HG03460 (cell line): ENCODE measurements at regions not wholly inside any gene's neighbourhood (a gene's known extent, or its start where the extent isn't known, plus 50 kb on each side); places are given as distances from the start of the nearest gene placed in this dataset.
"Not testable (repeated sequence)": the region's sequence is repeated elsewhere in the genome, so short reads cannot be mapped to it uniquely, and the experiment has no call there.

Source experiments
- ATAC-seq: cut with Tn5 transposase; IDR thresholded peaks from one replicate; pipeline ENCODE4 v1.9.1; 2021; ENCODE audit not compliant: unreplicated experiment

DNA sequence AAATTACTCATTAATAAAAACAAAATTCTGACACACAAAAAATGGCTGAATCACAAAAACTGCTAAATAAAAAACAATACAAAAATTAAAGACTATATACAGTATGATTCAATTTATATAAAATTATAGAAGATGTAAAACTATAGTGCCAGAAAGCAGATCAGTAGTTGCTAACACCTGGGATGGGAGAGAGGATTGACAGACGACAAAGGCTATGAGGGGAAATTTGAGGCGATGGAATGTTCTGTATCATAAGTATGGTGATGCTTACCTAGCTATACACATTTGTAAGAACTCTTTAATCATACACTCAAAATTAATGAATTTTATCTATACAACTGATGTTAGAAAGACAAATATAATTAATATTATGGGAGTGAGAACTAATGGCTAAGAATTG is 247.9 kb upstream of the GJE1 start:
- ATAC-seq = no peak

DNA sequence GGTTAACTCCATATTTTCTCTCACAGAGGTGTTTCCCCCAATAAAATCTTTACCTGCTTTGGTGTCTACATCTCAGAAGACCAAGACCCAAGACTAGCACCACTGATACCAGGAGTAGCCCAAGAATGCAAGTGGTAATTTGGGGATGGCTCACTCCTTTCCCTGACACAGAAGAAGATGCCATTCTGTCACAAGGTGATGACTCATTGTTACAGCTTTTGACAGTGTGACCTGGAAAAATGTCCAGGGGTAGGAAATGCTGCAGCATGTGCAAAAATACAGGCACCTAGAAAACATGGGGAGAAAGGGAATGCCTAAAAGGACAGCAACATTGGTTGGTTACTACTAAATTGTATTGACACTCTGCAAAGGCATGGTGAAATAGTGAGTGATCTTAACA is 254.0 kb upstream of the GJE1 start:
- ATAC-seq = no peak

DNA sequence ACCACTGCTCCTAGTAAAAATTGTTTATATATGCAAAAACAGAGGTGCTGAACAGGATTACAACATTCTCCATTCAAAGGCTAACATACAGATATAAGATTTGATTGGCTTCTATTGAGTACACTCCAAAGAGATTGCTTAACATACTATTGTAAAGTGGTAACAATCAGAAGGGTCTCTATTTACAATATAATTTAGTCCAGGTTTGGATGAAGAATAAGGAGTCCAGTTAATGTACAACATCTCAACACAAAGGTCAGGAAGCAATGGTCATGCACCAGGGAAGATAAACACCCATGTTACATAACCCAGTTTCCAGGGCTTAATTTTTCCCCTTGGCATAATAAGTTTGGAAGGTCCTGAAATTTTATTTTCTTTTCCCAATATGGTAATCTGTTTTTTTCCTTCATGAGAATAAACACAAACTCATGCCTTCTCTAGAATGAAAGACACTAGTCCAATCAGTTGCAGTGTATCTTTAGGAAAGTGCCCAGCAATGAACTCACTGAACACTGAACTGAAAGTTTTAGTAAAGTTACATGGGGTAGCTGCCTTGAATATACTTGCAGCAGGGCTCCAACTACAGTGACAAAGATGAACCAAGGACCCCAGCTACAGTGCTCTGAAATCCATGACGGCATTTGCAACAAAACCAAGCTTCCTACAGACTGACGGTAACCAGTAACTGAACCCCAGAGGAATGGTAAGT is 255.3 kb upstream of the GJE1 start:
- no peak for ATAC-seq

DNA sequence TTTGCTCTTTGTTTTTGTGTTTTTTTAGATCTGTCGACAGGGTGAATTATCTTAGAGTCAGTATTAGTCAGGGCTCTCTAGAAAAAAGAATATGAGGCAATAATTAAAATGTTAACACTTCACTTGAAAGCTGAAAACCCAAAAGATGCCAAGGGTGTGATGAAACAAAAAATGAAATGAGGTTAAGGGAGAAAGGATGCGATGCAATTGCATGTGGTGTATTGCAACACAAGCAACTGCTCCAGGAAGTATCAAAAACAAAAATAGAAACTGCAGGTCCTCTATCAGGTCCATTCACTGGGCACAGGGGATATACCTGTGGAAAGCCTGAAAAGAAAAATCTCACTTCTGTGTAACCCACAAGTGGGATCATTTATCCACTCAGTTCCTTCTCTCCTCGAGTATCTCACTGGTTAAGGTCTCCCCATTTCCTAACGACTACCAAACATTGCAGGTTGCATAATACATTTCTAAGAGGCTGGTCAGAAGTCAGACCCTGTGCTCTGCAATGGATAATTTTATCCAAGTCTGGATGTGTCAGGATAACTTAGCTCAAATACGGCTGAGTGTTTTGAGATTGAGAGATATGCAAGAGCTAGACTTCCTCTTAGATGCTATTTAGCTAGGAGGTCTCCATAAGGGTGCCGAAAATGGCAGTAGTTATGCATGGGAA is 257.7 kb upstream of the GJE1 start:
- no peak for ATAC-seq

DNA sequence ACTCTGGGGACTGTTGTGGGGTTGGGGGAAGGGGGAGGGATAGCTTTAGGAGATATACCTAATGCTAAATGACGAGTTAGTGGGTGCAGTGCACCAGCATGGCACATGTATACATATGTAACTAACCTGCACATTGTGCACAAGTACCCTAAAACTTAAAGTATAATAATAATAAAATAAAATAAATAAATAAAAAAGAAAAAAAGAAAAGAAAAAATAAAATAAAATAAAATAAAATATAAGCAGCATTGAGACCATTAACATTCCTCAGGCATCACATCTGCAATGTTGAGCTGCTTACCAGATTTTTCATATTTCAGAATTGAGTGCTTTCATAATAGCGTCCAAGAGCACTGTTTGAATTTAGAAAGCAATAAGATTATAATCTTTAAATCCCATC is 263.2 kb upstream of the GJE1 start:
- not testable (repeated sequence) for ATAC-seq

DNA sequence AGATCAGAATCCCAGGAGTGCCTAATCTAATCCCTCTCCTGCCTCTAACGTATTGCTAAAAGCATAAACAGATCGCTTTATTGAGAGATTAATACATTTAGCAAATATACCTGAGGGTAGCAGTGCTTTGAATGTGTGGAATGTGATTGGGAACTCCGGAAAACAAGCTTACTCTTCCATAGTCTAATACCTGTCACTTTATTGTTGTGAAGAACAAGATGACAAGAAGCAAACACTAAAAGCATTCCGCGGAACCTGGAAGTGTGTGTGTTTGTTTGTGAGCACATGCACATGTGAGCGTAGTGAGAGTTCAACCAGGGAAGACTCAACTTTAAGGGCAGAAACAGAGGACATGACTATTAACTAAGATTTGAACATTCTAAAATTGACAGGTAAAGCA is 265.0 kb upstream of the GJE1 start:
- ATAC-seq = no peak

DNA sequence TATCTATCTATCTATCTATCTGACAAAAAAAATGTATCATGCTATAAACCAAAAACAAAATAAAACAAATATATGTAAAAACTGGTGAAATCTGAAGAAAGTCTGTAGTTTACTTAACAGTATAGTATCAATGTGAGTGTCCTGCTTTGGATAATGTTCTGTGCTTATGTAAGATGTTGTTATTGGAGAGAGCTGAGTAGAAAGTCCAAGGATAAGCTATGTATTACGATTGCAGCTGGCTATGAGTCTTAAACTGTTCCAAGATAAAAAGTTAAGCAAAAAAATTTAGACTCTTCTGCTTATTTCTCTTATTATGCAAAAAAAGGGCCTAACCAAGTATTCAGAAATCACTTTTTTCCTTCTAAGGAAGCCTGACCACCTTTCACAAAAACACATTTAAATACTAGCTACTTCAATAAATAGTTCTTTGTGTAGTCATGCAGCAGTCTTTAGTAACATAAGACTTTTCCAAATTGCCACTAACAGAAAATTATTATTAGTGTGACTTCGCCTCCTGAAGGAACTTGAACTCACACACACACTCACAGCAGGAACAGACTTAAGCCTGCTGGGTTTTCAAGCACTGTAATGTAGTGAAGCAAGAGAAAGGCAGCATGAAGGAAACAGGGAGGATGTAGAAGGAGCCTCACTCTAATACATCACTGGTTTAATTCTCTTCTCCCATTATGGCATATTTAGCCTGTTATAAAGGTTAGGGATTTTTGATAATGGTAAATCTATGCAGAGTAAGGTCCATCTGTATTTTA is 265.8 kb upstream of the GJE1 start:
- ATAC-seq = no peak

DNA sequence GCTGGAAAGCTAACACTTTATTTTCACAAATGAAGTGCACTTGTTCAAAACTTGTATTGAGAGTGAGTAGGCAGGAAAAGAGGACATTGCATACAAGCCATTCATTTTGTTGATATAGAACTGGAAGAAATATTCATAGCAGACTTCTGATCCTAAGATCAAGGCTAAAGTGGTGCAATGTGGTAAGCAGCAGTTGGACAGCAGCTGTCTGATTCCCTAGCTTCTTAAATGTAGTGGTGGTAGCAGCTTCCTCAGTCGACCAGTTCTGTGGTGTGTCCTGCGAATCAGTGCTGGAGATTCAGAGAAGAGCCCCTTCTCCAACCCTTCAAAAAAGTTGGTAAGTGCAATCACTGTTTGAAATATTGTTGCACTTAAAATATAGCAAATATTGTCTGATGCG is 281.7 kb upstream of the GJE1 start:
- ATAC-seq = no peak

DNA sequence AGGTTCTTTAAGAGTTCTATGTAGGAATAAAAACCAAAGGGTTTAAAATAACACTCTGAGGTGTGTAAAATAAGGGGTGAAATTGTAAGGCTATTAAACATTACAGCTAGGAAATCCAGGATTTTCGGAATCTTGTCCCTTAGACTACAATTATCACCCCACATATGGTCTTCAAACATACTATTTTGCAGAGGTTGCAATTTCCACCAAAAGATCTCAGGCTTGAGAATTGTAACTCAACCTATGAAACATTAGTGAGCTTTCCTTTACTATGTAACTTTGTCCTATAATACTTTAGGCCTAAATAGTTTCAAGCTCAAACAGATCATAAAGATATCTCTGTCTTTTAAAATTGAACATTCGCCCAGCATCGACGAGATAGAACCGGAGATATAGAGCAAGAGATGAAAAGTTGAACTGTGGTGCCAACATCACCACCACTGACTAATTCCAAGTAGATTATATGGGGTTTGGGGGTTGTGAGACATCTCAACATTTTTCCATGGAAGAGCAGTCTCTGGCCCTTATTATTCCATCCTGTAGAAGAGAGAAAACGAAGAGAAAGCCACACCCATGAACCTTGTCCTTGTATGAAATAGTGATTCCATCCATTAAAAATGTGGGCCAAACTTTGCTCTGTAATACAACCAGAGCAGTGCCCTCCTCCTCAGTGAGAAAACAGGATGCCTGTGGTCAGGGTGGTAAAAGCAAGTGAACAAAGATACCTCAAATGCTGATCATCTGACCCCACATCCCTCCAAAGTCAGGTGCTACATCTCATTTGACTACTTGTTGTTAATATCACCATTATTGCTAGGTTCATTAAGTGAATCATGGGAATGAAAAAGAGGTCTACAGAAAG is 284.5 kb upstream of the GJE1 start:
- no peak for ATAC-seq

DNA sequence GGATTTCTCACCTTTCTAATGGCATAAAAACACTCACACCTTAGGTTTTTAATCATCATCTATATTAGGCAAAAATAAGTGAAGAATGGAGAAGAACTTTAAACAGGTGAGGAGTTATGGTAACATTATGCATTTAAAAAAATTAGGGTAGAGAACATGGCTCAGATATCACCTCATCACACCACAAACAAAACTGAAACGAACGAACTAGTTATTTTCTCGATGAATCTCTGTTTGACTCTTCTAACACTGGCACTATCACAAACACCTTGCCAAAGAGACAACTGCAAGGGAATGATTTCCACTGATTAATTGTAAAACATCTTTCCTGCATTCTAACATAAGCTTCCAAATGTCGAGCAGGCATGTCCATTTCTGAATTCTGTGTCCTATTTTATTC is 286.1 kb upstream of the GJE1 start:
- ATAC-seq = no peak

DNA sequence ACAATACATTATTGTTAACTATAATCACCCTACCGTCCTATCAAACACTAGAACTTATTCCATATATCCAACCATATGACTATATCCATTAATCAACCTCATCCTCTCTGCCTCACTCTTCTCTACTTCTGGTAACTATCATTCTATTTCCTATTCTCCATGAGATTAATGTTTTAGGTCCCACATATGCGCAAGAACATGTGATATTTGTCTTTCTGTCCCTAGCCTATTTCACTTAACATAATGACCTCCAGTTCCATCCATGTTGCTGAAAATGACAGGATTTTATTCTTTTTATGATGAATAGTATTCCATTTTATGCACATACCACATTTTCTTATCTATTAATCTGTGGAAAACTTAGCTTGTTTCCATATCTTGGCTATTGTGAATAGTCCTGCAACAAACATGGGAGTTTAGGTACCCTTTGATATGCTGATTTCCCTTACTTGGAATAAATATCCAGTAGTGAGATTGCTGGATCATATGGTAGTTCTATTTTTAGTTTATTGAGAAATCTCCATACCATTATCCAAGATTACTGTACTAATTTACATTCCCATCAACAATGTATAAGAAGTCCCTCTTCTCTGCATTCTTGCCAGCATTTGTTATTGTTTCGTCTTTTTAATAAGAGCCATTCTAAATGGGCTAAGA is 289.4 kb upstream of the GJE1 start:
- no peak for ATAC-seq

DNA sequence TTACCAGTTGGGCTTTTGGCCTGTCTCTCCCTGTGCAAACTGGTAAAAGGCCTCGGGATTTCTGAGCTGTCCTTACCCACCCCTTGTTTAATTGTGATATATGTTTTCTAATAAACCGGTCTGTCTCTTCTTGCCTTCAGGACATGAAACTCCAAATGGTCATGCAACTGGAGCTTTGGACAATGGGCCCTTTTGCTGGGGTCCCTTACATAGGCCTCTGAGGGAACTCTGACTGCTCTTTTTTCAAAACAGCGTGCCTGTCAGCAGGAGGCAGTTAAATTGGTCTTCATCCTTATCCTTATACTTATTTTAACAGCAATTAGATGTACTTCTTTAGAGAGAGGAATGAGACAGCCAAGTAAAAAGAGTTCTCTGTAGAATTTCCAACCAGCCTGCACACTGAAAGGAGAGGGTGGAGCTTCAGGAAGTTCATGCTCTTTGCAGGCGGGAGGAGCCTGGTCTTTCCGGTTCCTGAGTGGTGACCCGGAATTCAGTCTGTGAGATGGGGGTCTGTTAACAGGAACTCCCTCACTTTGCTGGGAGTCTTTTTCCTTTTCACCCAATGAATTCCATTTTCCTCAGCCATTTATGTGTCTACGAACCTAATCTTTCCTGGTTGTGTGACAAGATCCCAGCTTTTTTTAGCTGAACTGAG is 299.6 kb upstream of the GJE1 start:
- ATAC-seq = no peak

DNA sequence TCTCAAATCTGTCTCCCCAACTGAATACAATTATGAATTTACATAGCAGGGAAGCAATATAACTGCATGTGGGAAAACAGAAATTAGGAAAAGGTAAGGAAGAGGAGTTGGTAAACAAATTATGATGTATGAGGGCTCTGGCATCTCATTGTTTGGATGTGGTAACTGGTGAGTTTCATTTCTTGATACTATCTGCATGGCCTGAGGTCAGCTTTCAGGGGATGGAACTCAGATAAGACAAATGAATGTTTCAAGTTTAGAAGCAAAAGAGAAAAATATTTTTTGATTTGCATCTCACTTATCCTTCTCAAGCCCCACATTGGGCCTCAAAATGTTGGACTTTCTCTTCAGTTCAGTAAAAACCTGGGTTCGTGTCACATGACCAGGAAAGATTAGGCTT is 302.2 kb upstream of the GJE1 start:
- no peak for ATAC-seq

DNA sequence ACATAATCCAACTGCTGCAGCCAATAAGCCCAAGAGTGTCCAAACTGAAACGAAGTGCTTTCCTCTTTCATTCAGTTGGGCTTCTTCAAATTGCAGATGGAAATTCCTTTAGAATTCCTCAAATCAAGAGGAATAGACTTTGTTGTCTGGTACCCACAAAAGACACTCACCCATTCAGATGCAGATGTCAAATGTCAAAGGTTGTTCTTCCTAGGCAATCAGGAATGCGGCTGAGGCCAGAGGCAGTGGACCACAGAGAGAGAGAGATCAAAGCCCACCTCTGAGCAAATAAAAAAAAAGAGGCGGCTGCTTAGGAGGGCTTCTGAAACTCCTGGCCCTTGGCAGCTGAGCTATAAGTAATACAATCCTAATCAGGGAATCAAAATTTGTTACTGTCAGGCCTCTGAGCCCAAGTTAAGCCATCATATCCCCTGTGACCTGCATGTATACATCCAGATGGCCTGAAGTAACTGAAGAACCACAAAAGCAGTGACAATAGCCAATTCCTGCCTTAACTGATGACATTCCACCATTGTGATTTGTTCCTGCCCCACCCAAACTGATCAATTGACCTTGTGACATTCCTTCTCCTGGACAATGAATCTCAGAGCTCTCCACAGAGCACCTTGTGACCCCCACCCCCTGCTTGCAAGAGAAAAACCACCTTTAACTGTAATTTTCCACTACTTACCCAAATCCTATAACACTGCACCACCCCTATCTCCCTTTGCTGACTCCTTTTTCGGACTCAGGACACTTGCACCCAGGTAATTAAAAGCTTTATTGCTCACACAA is 303.0 kb upstream of the GJE1 start:
- ATAC-seq = no peak

DNA sequence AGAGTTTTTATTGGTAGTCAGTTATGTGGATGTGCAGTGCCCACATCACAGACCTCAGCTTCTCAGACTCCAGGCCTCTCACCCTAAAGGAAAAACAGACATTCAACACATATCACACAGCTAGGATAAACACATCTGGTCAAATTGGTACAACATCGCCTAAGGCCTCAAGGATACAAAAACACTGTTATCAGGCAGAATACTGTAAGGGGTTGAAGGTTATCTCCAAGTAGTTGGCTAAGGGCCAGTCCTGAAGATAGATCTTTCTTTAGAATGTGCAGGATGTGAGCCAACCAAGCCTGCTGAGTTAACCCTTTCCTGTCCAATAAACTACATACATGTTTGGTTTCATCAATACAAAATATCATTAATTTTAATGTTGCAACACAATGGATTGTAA is 308.4 kb upstream of the GJE1 start:
- ATAC-seq = no peak

DNA sequence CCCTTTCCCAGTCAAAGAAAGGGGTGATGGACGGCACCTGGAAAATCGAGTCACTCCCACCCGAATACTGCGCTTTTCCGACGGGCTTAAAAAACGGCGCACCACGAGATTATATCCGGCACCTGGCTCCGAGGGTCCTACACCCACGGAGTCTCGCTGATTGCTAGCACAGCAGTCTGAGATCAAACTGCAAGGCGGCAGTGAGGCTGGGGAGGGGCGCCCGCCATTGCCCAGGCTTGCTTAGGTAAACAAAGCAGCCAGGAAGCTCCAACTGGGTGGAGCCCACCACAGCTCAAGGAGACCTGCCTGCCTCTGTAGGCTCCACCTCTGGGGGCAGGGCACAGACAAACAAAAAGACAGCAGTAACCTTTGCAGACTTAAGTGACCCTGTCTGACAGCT is 317.7 kb upstream of the GJE1 start:
- ATAC-seq = not testable (repeated sequence)

DNA sequence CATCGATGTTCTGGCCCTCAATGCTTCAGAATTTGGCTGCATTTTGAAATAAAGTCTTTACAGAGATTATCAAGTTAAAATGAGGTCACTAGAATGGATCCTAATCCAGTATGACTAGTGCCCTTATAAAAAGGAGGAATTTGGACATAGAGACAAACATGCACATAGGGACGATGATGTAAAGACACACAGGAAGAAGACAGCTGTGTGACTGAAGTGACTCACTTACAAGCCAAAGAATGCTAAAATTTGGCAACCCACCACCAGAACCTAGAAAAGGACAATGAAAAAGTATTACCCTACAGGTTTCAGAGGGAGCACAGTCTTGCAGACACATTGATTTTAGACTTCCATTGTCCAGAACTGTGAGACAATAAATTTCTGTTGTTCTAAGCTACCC is 322.8 kb upstream of the GJE1 start:
- ATAC-seq = no peak

DNA sequence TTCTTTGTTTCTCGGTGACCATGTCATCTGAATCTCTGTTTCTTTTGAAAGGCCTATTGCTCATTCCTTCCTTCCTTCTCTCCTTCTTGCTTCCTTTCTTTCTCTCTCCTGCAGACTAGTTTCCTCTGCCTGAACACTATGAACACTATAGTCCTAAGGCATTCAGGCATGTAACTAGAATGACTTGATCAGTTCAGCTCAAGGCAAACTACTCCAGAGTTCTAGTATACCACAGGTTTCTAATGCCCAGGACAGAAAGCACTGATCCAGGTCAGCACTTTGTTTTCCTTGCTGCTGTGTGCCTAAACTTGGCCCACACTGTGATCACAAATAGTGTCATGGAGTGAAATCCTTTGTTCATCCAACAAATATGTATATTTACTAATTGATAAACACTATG is 324.1 kb upstream of the GJE1 start:
- ATAC-seq = no peak

DNA sequence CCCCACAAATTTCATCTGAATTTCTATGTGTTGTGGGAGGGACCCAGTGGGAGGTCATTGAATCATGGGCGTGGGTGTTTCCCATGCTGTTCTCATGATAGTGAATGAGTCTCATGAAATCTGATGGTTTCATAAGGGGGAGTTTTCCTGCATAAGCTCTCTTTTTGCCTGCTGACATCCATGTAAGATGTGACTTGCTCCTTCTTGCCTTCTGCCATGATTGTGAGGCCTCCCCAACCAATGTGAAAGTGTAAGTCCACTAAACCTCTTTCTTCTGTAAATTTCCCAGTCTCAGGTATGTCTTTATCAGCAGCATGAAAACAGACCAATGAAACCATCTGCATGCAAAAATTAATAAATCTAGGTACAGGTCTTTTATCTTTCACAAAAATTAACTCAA is 331.8 kb upstream of the GJE1 start:
- ATAC-seq = not testable (repeated sequence)
